Mucosa of gallbladder (tissue), 1 donor: ENCODE measurements at regions not wholly inside any gene's neighbourhood (a gene's known extent, or its start where the extent isn't known, plus 50 kb on each side); places are given as distances from the start of the nearest gene placed in this dataset.
"Not testable (repeated sequence)": the region's sequence is repeated elsewhere in the genome, so short reads cannot be mapped to it uniquely, and the experiment has no call there.

Experiments
- DNase-seq: peaks from one replicate; pipeline ENCODE4 v3.0.0-alpha.2; 2020; ENCODE audit warnings: low spot score
- donor health status: DM: no; HTN: no; CAD: no.

- DNase-seq = not testable (repeated sequence)
Observed at GRCh38 chr10:47711428-47711827, 52.0 kb downstream of the SYT15B start.

GRCh38 chr10:47710443-47710842, 52.9 kb downstream of the SYT15B start:
- not testable (repeated sequence) for DNase-seq

- peak; percentile 78 for DNase-seq
Observed at GRCh38 chr10:47705698-47706414, 57.5 kb downstream of the SYT15B start.

- not testable (repeated sequence) for DNase-seq
Observed at GRCh38 chr10:47701285-47701684, 62.1 kb downstream of the SYT15B start.

GRCh38 chr10:47699854-47700253, 63.5 kb downstream of the SYT15B start:
- not testable (repeated sequence) for DNase-seq

- not testable (repeated sequence) for DNase-seq
Observed at GRCh38 chr10:47696170-47696569, 67.2 kb downstream of the SYT15B start.

GRCh38 chr10:47695149-47695548, 68.2 kb downstream of the SYT15B start:
- DNase-seq = not testable (repeated sequence)

GRCh38 chr10:47690304-47690703, 73.1 kb downstream of the SYT15B start:
- DNase-seq = not testable (repeated sequence)

GRCh38 chr10:47683826-47684475, 79.4 kb downstream of the SYT15B start:
- DNase-seq = not testable (repeated sequence)

- DNase-seq = not testable (repeated sequence)
Observed at GRCh38 chr10:47681638-47681990, 81.8 kb downstream of the SYT15B start.

GRCh38 chr10:47680848-47681637, 82.3 kb downstream of the SYT15B start:
- DNase-seq = not testable (repeated sequence)

- DNase-seq = not testable (repeated sequence)
Observed at GRCh38 chr10:47676102-47676501, 87.3 kb downstream of the SYT15B start.

GRCh38 chr10:47675577-47675976, 87.8 kb downstream of the SYT15B start:
- DNase-seq = not testable (repeated sequence)

- DNase-seq = not testable (repeated sequence)
Observed at GRCh38 chr10:47673128-47673527, 90.3 kb downstream of the SYT15B start.

GRCh38 chr10:47670857-47671256, 92.5 kb downstream of the SYT15B start:
- not testable (repeated sequence) for DNase-seq

GRCh38 chr10:47661955-47662577, 101.3 kb downstream of the SYT15B start:
- DNase-seq = not testable (repeated sequence)

GRCh38 chr10:47656732-47657131, 106.7 kb downstream of the SYT15B start:
- not testable (repeated sequence) for DNase-seq

- not testable (repeated sequence) for DNase-seq
Observed at GRCh38 chr10:47654161-47654560, 109.2 kb downstream of the SYT15B start.

GRCh38 chr10:47648594-47648993, 114.8 kb downstream of the SYT15B start:
- DNase-seq = not testable (repeated sequence)

GRCh38 chr10:47647523-47648101, 115.8 kb downstream of the SYT15B start:
- not testable (repeated sequence) for DNase-seq

- DNase-seq = peak; percentile 38
Observed at GRCh38 chr10:47646686-47647273, 116.6 kb downstream of the SYT15B start.
